Spleen (tissue), 11 donors: ENCODE measurements at regions not wholly inside any gene's neighbourhood (a gene's known extent, or its start where the extent isn't known, plus 50 kb on each side); places are given as distances from the start of the nearest gene placed in this dataset.

Experiments
- DNase-seq: peaks from one replicate; pipeline ENCODE4 v3.0.0-alpha.2; 2020
- H3K27ac ChIP-seq, 8 donors: fragments of 200-600 bp; sonication (generic) in 7 of 8; 1 replicate in 4 of 8; 2 replicates in 4 of 8; pipeline versions ENCODE4 v1.5.0 to v1.8.0; 2016 to 2021; ENCODE audit warnings: inconsistent platforms in 4 of 8, mild to moderate bottlenecking in 4 of 8, moderate library complexity in 1 of 8
- H3K27me3 ChIP-seq, 7 donors: fragments of 200-600 bp; sonication (generic) in 6 of 7; replicated peaks in 1 of 7; 1 replicate in 4 of 7; 2 replicates in 3 of 7; pipeline versions ENCODE4 v1.5.0 to v1.8.0; 2016 to 2021; ENCODE audit warnings: inconsistent platforms in 3 of 7, mild to moderate bottlenecking in 1 of 7
- H3K36me3 ChIP-seq, 6 donors: fragments of 200-600 bp; sonication (generic) in 5 of 6; 1 replicate in 4 of 6; 2 replicates in 2 of 6; pipeline versions ENCODE4 v1.5.0 to v1.8.0; 2016 to 2021; ENCODE audit warnings: inconsistent platforms in 2 of 6
- H3K4me1 ChIP-seq, 6 donors: fragments of 200-600 bp; sonication (generic) in 5 of 6; 1 replicate in 3 of 6; 2 replicates in 3 of 6; pipeline versions ENCODE4 v1.5.0 to v1.8.0; 2016 to 2021; ENCODE audit warnings: inconsistent platforms in 3 of 6
- H3K4me3 ChIP-seq, 8 donors: fragments of 200-600 bp; sonication (generic) in 7 of 8; 1 replicate in 4 of 8; 2 replicates in 4 of 8; pipeline versions ENCODE4 v1.5.0 to v1.8.0; 2016 to 2021; ENCODE audit warnings: inconsistent platforms in 4 of 8, mild to moderate bottlenecking in 4 of 8, moderate library complexity in 2 of 8
- H3K9me3 ChIP-seq, 8 donors: fragments of 200-600 bp; sonication (generic) in 7 of 8; 1 replicate in 4 of 8; 2 replicates in 4 of 8; pipeline versions ENCODE4 v1.5.0 to v1.8.0; 2016 to 2021; ENCODE audit warnings: inconsistent platforms in 4 of 8
- POLR2A ChIP-seq, 3 donors: fragments of 450-650 bp; IDR thresholded peaks; one replicate each; pipeline ENCODE4 v1.5.1; 2017; ENCODE audit warnings: antibody characterized with exemption in 3 of 3, mild to moderate bottlenecking in 1 of 3
- POLR2AphosphoS5 ChIP-seq, 3 donors: sonication (generic); formaldehyde crosslinking; IDR thresholded peaks; one replicate each; pipeline ENCODE4 v1.5.1; 2017; ENCODE audit warnings: antibody characterized with exemption in 3 of 3
- WGBS, 5 donors: extraction: QIAGEN DNeasy Blood & Tissue Kit in 3 of 5; methylation state at CpG; one replicate each; pipeline versions ENCODE4 v1.1.5 to v1.1.7; 2013 to 2018; 5-methylcytosine and 5-hydroxymethylcytosine counted together
- intact Hi-C: fragments of 100-400 bp; cut with DNase I; formaldehyde crosslinking; loops from one replicate; pipeline ENCODE4 v1.15.0; 2023; ENCODE audit warnings: low total_unique reads
- TF ChIP-seq, protein P1 (sequence below), 11 experiments: fragments of 200-600 bp in 7 of 11; fragments of 450-650 bp in 4 of 11; sonication (generic) in 4 of 11; IDR thresholded peaks in 8 of 11; conservative IDR thresholded peaks in 3 of 11; 1 replicate in 7 of 11; 2 replicates in 4 of 11; pipeline versions ENCODE4 v1.4.0 to v1.8.0; 2016 to 2021; ENCODE audit warnings: antibody characterized with exemption in 11 of 11, inconsistent platforms in 4 of 11, mild to moderate bottlenecking in 1 of 11
- donor health status: healthy with polysubstance abuse.
- donor health status: DM: no; HTN: no; CAD: no; lungs with moderate emphysema.
- donor health status: DM: no; HTN: no; CAD: no.
- donor health status: Bipolar disorder and iron deficiency.
- donor health status: healthy.
- donor health status: DM: no; HTN: no; CAD: no.
- donor health status: DM: yes; HTN: yes; CAD: no.

DNA sequence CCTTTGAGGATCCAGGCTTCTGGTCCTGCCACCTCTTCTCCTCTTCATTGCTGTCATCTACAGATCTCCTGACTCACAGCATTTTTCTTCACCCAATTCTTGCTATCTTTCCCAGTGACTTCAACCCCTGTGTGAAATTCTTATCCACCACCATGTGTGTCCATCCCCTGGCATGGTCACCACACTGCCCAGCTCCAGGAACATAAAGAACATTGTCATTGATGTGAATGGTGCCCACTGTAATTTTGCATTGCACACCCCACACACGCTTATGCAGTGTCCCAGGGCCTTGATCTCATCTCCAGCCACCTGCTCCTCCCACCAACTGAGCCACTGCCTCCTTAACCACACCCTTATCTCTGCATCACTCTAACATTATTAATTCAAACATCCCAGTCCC, 85.3 kb downstream of the C1D start:
- Histone ChIP-seq H3K27ac (no peak overlapping the region), H3K27me3 (peaks cover 0 to 6% (median 0%) of the 10 kb centered on the region in 7 donors), H3K4me1 (peaks cover 0 to 7% (median 0%) of the 10 kb centered on the region in 6 donors), H3K4me3 (no peak overlapping the region), H3K36me3 (no peaks in the 10 kb centered on the region), H3K9me3 (peaks cover 0 to 15% (median 6%) of the 10 kb centered on the region in 8 donors)
- TF ChIP-seq POLR2A (IDR thresholded peaks at IDR 0.05) (no peak), POLR2AphosphoS5 (IDR thresholded peaks at IDR 0.05) (no peak)
- TF ChIP-seq, protein P1, sequence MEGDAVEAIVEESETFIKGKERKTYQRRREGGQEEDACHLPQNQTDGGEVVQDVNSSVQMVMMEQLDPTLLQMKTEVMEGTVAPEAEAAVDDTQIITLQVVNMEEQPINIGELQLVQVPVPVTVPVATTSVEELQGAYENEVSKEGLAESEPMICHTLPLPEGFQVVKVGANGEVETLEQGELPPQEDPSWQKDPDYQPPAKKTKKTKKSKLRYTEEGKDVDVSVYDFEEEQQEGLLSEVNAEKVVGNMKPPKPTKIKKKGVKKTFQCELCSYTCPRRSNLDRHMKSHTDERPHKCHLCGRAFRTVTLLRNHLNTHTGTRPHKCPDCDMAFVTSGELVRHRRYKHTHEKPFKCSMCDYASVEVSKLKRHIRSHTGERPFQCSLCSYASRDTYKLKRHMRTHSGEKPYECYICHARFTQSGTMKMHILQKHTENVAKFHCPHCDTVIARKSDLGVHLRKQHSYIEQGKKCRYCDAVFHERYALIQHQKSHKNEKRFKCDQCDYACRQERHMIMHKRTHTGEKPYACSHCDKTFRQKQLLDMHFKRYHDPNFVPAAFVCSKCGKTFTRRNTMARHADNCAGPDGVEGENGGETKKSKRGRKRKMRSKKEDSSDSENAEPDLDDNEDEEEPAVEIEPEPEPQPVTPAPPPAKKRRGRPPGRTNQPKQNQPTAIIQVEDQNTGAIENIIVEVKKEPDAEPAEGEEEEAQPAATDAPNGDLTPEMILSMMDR (IDR thresholded peaks at IDR 0.05 in 8 of 11, conservative IDR thresholded peaks at IDR 0.05 in 3 of 11): no peak
- DNase-seq: no peak
- 68 to 90% (median 74%) methylated on average over 1 of the region's 1 CpG for WGBS, 5 donors
- intact Hi-C loops: no loop called here

DNA sequence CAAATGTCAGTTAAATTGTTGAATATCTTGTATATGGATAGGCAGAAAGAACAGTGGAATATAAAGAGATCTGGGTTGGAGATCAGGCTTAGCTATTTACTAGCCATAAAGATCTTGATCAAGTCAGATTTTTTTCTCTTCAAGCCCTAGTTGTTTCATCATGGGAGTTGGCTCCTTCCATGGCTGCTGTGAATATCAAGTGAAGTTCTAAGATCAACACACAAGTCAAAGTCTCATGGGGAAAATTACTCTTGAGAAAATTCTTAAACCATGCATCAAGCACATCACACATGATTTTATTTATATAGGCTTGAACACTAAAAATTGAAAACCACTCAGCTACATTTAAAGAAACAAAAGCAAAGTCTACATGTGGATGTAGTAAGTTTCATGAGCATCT, 79.8 kb downstream of the C1D start:
- no peaks in the 10 kb centered on the region for H3K36me3 ChIP-seq
- H3K4me3 ChIP-seq: no peak overlapping the region
- peaks cover 0 to 15% (median 6%) of the 10 kb centered on the region in 8 donors for H3K9me3 ChIP-seq
- no peak for DNase-seq
- no peaks in the 10 kb centered on the region for H3K4me1 ChIP-seq
- H3K27me3 ChIP-seq: peaks cover 0 to 15% (median 0%) of the 10 kb centered on the region in 7 donors
- no peak overlapping the region for H3K27ac ChIP-seq
- TF ChIP-seq POLR2AphosphoS5 (IDR thresholded peaks at IDR 0.05) (no peak), POLR2A (IDR thresholded peaks at IDR 0.05) (no peak)
- TF ChIP-seq, protein P1 (IDR thresholded peaks at IDR 0.05 in 8 of 11, conservative IDR thresholded peaks at IDR 0.05 in 3 of 11): no peak
- intact Hi-C loops: no loop called here

DNA sequence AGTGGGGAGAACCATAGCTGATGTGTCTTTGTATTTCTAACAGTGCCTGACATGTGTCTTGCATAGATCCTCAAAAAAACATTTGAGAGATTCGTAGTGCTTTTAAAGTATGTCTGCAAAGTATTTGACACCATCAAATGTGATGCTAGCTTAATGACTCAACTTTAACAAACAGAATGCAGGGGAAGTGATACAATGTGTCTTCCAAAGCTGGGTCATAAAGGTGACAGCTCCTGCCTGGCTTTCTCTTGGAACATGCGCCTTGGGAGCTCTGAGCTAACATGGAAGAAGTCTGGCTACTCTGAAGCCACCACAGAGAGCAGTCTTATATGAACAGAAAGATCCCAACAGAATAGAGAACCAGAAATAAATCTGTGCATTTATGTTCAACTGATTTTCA, 78.2 kb downstream of the C1D start:
- no peak for TF ChIP-seq POLR2A (IDR thresholded peaks at IDR 0.05)
- TF ChIP-seq, protein P1 (IDR thresholded peaks at IDR 0.05 in 8 of 11, conservative IDR thresholded peaks at IDR 0.05 in 3 of 11): no peak
- TF ChIP-seq POLR2AphosphoS5 (IDR thresholded peaks at IDR 0.05): no peak
- intact Hi-C loops: no loop called here

DNA sequence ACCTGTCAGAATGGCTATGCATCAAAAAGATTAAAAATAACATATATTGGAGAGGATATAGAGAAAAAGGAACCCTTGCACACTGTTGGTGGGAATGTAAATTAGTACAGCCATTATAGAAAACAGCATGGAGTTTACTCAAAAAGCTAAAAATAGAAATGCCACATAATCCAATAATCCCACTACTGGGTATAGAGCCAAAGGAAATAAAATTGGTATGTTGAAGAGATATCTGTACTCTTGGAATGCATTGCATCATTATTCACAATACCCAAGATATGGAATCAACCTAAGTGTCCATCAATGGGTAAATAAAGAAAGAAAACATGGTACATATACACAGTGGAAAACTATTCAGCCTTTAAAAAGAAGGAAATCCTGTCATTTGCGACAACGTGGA, 77.2 kb downstream of the C1D start:
- no peak for DNase-seq
- intact Hi-C loops: no loop called here
- Histone ChIP-seq H3K9me3 (peaks cover 0 to 14% (median 3%) of the 10 kb centered on the region in 8 donors), H3K27ac (no peak overlapping the region), H3K4me3 (no peak overlapping the region), H3K4me1 (no peaks in the 10 kb centered on the region), H3K36me3 (no peaks in the 10 kb centered on the region), H3K27me3 (peaks cover 0 to 11% (median 0%) of the 10 kb centered on the region in 7 donors)
- 84 to 89% (median 86%) methylated on average over 2 of the region's 2 CpGs for WGBS, 5 donors
- TF ChIP-seq POLR2A (IDR thresholded peaks at IDR 0.05) (no peak), POLR2AphosphoS5 (IDR thresholded peaks at IDR 0.05) (no peak)
- TF ChIP-seq, protein P1 (IDR thresholded peaks at IDR 0.05 in 8 of 11, conservative IDR thresholded peaks at IDR 0.05 in 3 of 11): no peak

More for the DNA sequence above, 78.2 kb downstream of the C1D start:
- H3K36me3 ChIP-seq: no peaks in the 10 kb centered on the region
- peaks cover 0 to 21% (median 6%) of the 10 kb centered on the region in 8 donors for H3K9me3 ChIP-seq
- no peak for DNase-seq
- H3K4me1 ChIP-seq: no peaks in the 10 kb centered on the region
- no peak overlapping the region for H3K27ac ChIP-seq
- peaks cover 0 to 11% (median 0%) of the 10 kb centered on the region in 7 donors for H3K27me3 ChIP-seq
- 69 to 82% (median 80%) methylated on average over 2 of the region's 2 CpGs for WGBS, 5 donors
- H3K4me3 ChIP-seq: no peak overlapping the region
